GM10248 (cell line): ENCODE measurements at regions not wholly inside any gene's neighbourhood (a gene's known extent, or its start where the extent isn't known, plus 50 kb on each side); places are given as distances from the start of the nearest gene placed in this dataset.

Experiments
- CTCF ChIA-PET: fragments of 300-600 bp; sonication (Branson Sonifier 250); formaldehyde crosslinking; extraction: SDS; loops from one replicate; lab custom pipeline; 2021; ENCODE audit warnings: antibody characterized with exemption; lab: Yijun Ruan, JAX
- POLR2A ChIA-PET: fragments of 350-650 bp; sonication (Branson Sonifier 250); formaldehyde crosslinking; extraction: SDS; loops from one replicate; lab custom pipeline; 2020; ENCODE audit warnings: antibody characterized with exemption; lab: Yijun Ruan, JAX
- DNase-seq: peaks from one replicate; pipeline ENCODE4 v3.0.0; 2012; ENCODE audit errors: extremely low spot score
- TF ChIP-seq, protein P1 (sequence below): IDR thresholded peaks from 2 replicates; pipeline ENCODE4 v1.5.1; 2012; ENCODE audit warnings: mild to moderate bottlenecking, low read depth; ENCODE audit errors: extremely low read depth, missing control alignments, control extremely low read depth

DNA sequence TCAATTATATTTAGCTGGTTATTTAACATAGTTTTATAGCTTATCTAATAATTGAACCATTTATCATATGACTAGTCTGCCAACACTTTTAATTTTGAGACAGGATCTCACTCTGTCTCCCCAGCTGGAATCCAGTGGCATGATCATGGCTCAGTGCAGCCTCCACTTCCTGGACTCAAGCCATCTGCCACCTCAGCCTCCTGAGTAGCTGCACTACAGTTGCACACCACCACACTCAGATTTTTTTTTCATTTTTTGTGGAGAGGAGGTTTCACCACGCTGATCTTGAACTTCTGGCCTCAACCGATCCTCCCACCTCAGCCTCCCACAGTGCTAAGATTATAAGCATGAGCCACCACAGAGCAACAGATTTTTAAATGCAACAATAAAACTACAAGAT lies 151.4 kb upstream of the MDGA2 start:
- ChIA-PET CTCF (interaction anchor here (1.2 kb wide), 1 partner anchor 15 kb away, joined by 3 read pairs; no protein-coding TSS in a partner anchor), POLR2A (no interaction called here)
- TF ChIP-seq, protein P1, sequence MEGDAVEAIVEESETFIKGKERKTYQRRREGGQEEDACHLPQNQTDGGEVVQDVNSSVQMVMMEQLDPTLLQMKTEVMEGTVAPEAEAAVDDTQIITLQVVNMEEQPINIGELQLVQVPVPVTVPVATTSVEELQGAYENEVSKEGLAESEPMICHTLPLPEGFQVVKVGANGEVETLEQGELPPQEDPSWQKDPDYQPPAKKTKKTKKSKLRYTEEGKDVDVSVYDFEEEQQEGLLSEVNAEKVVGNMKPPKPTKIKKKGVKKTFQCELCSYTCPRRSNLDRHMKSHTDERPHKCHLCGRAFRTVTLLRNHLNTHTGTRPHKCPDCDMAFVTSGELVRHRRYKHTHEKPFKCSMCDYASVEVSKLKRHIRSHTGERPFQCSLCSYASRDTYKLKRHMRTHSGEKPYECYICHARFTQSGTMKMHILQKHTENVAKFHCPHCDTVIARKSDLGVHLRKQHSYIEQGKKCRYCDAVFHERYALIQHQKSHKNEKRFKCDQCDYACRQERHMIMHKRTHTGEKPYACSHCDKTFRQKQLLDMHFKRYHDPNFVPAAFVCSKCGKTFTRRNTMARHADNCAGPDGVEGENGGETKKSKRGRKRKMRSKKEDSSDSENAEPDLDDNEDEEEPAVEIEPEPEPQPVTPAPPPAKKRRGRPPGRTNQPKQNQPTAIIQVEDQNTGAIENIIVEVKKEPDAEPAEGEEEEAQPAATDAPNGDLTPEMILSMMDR, result no peak
- no peak for DNase-seq

DNA sequence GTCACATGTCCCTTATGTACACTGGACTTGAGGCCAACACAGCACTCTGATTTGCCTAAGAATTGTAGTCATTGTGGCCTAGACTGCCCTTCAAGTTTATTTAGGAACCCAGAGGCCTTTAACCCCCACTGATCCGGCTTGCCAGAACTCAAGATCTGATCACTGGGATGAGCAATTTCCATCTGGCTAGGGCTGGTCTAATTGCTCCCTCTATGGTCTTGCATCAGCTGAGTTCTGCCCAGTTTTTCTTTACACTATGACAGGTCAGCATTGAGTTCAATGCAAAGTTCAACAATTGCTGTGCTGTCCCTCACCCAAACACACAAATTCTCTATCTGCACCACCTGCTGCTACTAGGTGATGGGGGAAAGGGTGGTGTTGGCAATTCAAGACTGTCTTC lies 146.9 kb upstream of the MDGA2 start:
- POLR2A ChIA-PET, result no interaction called here
- TF ChIP-seq, protein P1, result no peak
- CTCF ChIA-PET, result interaction anchor here (1.3 kb wide), 1 partner anchor 9 kb away, joined by 3 read pairs; no protein-coding TSS in a partner anchor
- DNase-seq, result no peak

DNA sequence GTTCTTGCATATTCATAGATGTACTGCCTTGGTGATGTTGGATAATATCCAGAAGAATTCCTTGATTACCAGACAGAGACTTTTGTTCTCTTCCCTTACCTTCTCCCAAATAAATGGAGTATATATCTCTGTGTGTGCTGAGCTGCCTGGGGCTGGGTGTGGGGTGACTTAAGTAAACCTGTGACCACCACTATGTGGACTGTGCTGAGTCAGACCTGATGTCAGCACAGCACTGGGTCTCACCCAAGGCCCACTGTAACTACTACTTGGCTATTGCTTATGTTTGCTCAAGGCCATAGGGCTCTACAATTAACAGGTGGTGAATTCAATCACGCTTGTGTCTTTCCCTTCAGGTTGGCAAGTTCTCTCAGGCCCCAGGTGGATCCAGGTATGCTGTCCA lies 145.7 kb upstream of the MDGA2 start:
- TF ChIP-seq, protein P1, result no peak
- no peak for DNase-seq
- POLR2A ChIA-PET, result no interaction called here
- CTCF ChIA-PET, result no interaction called here

DNA sequence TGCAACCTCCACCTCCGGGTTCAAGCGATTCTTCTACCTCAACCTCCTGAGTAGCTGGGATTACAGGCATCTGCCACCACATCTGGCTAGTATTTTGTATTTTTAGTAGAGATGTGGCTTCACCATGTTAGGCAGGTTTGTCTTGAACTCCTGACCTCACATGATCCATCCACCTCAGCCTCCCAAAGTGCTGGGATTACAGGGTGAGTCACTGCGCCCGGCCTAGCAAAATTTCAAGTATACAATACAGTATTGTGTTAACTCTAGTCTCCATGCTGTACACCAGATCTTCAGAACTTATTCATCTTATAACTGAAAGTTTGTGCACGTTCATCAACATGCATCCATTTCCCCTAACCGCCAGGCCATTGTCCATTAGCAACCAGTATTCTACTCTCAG lies 115.1 kb upstream of the MDGA2 start:
- ChIA-PET CTCF (no interaction called here), POLR2A (no interaction called here)
- DNase-seq, result no peak
- TF ChIP-seq, protein P1, result no peak

DNA sequence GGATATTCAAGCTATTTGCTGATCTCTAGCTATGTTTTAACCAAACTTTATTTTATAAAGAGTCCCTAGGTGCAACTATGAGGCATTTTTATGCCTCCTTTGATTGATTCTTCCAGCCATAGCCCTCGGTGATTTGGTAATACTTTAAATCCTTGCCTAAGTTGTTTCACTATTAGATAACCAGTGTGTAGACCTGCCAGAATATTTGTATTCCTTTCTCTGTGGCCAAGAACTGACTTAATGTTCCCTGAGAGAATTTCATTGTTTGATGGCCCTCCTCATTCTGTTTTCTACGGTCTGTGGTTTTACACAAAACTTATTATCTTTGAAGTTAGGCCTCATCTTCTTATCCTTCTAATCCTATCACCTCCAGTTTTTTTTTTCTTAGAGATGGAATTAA lies 109.7 kb upstream of the MDGA2 start:
- ChIA-PET POLR2A (no interaction called here), CTCF (no interaction called here)
- TF ChIP-seq, protein P1, result no peak
- DNase-seq, result no peak

DNA sequence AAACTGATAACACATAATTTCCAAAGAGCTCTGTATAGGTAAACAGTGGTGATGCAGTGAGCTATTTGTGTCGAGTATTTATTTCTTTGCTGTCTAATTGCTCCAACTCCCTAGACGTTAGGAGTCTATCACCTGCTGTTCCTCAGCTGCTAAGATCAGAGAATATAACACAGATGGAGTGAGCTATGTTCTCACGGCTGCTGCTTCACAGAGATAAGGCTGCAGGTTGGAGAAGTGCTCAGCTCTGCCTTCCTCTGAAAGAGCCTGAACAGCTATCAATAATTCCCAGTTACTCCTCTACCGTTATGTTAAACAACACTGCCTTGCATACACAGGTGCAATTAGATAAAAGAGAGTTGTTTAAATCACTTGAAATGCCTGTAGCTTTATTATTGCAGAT lies 103.2 kb upstream of the MDGA2 start:
- no peak for DNase-seq
- ChIA-PET CTCF (interaction anchor here (1.2 to 2.1 kb wide), 2 partner anchors 16 to 19 kb away, joined by 3 to 6 read pairs; no protein-coding TSS in a partner anchor), POLR2A (no interaction called here)
- TF ChIP-seq, protein P1, result no peak
